HL-60 (cell line): ENCODE measurements at regions not wholly inside any gene's neighbourhood (a gene's known extent, or its start where the extent isn't known, plus 50 kb on each side); places are given as distances from the start of the nearest gene placed in this dataset.

Experiments
- DNase-seq, 2 experiments: peaks; one replicate each; pipeline ENCODE4 v3.0.0-alpha.2; 2010 to 2020; ENCODE audit warnings: low read depth in 1 of 2, low spot score in 1 of 2
- H3K27ac ChIP-seq: fragments of 250-450 bp; sonication (Bioruptor Pico); replicated peaks from 2 replicates; pipeline ENCODE4 v1.5.1; 2020; ENCODE audit warnings: mild to moderate bottlenecking, moderate library complexity
- H3K27me3 ChIP-seq: fragments of 250-450 bp; sonication (Bioruptor Pico); 2 replicates; pipeline ENCODE4 v1.5.1; 2021; ENCODE audit warnings: mild to moderate bottlenecking, moderate library complexity; ENCODE audit not compliant: insufficient read depth, poor library complexity, severe bottlenecking
- H3K4me3 ChIP-seq: replicated peaks from 2 replicates; pipeline ENCODE4 v1.5.1; 2011; ENCODE audit warnings: mild to moderate bottlenecking, control low read depth, low read length; ENCODE audit not compliant: insufficient read depth
- CTCF ChIP-seq: IDR thresholded peaks from one replicate; pipeline ENCODE4 v1.5.1; 2011; ENCODE audit warnings: low read length, control low read depth, inconsistent platforms; ENCODE audit not compliant: insufficient read depth
- GABPA ChIP-seq: IDR thresholded peaks from 2 replicates; pipeline ENCODE4 v1.6.1; 2012; ENCODE audit warnings: low read depth
- POLR2AphosphoS5 ChIP-seq: IDR thresholded peaks from 2 replicates; pipeline ENCODE4 v1.6.1; 2012; ENCODE audit warnings: low read depth
- REST ChIP-seq: IDR thresholded peaks from 2 replicates; pipeline ENCODE4 v1.6.1; 2012; ENCODE audit warnings: low read depth; ENCODE audit not compliant: insufficient replicate concordance
- SPI1 ChIP-seq: IDR thresholded peaks from 2 replicates; pipeline ENCODE4 v1.6.1; 2012; ENCODE audit warnings: low read depth, mild to moderate bottlenecking, borderline replicate concordance

GRCh38 chr21:28871388-28872010 is 121.2 kb downstream of the LTN1 start:
- no peak for DNase-seq
- no peak overlapping the region for H3K27ac ChIP-seq
- H3K27me3 ChIP-seq: no peaks in the 10 kb centered on the region
- no peak overlapping the region for H3K4me3 ChIP-seq
- TF ChIP-seq SPI1 (no peak), POLR2AphosphoS5 (no peak), REST (no peak), GABPA (no peak), CTCF (no peak)

GRCh38 chr21:28867401-28867800 is 125.3 kb downstream of the LTN1 start:
- DNase-seq: no peak
- Histone ChIP-seq H3K27me3 (no peaks in the 10 kb centered on the region), H3K4me3 (no peak overlapping the region), H3K27ac (no peak overlapping the region)
- TF ChIP-seq REST (no peak), SPI1 (no peak), GABPA (no peak), POLR2AphosphoS5 (no peak), CTCF (no peak)

- Histone ChIP-seq H3K4me3 (no peak overlapping the region), H3K27ac (no peak overlapping the region), H3K27me3 (no peaks in the 10 kb centered on the region)
- no peak for DNase-seq
- TF ChIP-seq REST: no peak
- no peak for TF ChIP-seq GABPA
- TF ChIP-seq CTCF: no peak
- no peak for TF ChIP-seq POLR2AphosphoS5
Observed at GRCh38 chr21:28865488-28866186, 127.0 kb downstream of the LTN1 start.
